H1 (cell line): ENCODE measurements at regions not wholly inside any gene's neighbourhood (a gene's known extent, or its start where the extent isn't known, plus 50 kb on each side); places are given as distances from the start of the nearest gene placed in this dataset.
"Not testable (repeated sequence)": the region's sequence is repeated elsewhere in the genome, so short reads cannot be mapped to it uniquely, and the experiment has no call there.

Experiments
- ATF2 ChIP-seq: IDR thresholded peaks from 2 replicates; pipeline ENCODE4 v1.6.1; 2012; ENCODE audit warnings: low read length, inconsistent platforms
- EZH2 ChIP-seq: fragments of 200-600 bp; sonication (generic); IDR thresholded peaks from 2 replicates; pipeline ENCODE4 v1.7.1; 2012; ENCODE audit warnings: low read depth, mild to moderate bottlenecking, moderate library complexity, low read length, inconsistent platforms; ENCODE audit not compliant: severe bottlenecking
- KDM5A ChIP-seq: fragments of 200-600 bp; IDR thresholded peaks from 2 replicates; pipeline ENCODE4 v1.7.1; 2012; ENCODE audit warnings: mild to moderate bottlenecking, low read length, inconsistent platforms, mixed read lengths
- RBBP5 ChIP-seq: IDR thresholded peaks from 2 replicates; pipeline ENCODE4 v1.7.1; 2012; ENCODE audit warnings: low read depth, mild to moderate bottlenecking, inconsistent platforms, low read length, moderate library complexity, borderline replicate concordance
- SIN3A ChIP-seq, 2 experiments: IDR thresholded peaks in 1 of 2; conservative IDR thresholded peaks in 1 of 2; 2 replicates each; pipeline ENCODE4 v1.6.1; 2011 to 2012; ENCODE audit warnings: low read length in 2 of 2, improper control_type of control experiment in 1 of 2, low read depth in 1 of 2, mild to moderate bottlenecking in 1 of 2
- SRF ChIP-seq: IDR thresholded peaks from 2 replicates; pipeline ENCODE4 v1.6.1; 2011; ENCODE audit warnings: mild to moderate bottlenecking, low read depth, low read length, moderate library complexity
- TEAD4 ChIP-seq: IDR thresholded peaks from 2 replicates; pipeline ENCODE4 v1.6.1; 2012; ENCODE audit warnings: low read depth, low read length, inconsistent platforms, mixed read lengths
- TF ChIP-seq, protein P1 (sequence below), 3 experiments: IDR thresholded peaks; 1 replicate in 2 of 3; 2 replicates in 1 of 3; pipeline versions ENCODE4 v1.5.1 to v1.6.1; 2011; ENCODE audit warnings: low read length in 3 of 3, mild to moderate bottlenecking in 3 of 3, inconsistent platforms in 2 of 3, low read depth in 1 of 3, moderate library complexity in 1 of 3; ENCODE audit not compliant: insufficient read depth in 1 of 3; ENCODE audit errors: control extremely low read depth in 1 of 3

DNA sequence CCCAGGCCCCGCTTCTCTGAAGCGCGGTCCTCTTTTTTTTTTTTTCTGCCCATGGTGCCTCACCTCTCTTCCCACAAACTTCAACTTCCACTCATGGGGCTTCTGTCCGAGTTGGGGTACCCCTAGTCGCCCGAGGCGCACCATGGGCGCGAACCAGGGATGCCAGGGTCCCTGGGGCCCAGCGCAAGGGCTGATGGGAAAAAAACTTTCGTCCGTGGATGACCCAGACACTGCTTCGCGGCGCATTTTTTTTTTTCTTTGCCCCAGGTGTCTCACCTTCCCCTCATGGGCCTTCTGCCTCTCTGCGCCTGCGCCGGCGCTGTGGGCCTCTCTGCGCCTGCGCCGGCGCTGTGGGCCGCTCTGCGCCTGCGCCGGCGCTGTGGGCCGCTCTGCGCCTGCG, 1268.8 kb downstream of the FOXD4L5 start:
- TF ChIP-seq EZH2; TEAD4; SRF; ATF2; RBBP5; KDM5A; SIN3A (conservative IDR thresholded peaks at IDR 0.05 in 1 of 2, IDR thresholded peaks at IDR 0.05 in 1 of 2; ENCODE audit: low read depth in 1 of 2, low read length in 2 of 2): not testable (repeated sequence)
- TF ChIP-seq, protein P1, sequence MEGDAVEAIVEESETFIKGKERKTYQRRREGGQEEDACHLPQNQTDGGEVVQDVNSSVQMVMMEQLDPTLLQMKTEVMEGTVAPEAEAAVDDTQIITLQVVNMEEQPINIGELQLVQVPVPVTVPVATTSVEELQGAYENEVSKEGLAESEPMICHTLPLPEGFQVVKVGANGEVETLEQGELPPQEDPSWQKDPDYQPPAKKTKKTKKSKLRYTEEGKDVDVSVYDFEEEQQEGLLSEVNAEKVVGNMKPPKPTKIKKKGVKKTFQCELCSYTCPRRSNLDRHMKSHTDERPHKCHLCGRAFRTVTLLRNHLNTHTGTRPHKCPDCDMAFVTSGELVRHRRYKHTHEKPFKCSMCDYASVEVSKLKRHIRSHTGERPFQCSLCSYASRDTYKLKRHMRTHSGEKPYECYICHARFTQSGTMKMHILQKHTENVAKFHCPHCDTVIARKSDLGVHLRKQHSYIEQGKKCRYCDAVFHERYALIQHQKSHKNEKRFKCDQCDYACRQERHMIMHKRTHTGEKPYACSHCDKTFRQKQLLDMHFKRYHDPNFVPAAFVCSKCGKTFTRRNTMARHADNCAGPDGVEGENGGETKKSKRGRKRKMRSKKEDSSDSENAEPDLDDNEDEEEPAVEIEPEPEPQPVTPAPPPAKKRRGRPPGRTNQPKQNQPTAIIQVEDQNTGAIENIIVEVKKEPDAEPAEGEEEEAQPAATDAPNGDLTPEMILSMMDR (IDR thresholded peaks at IDR 0.05; ENCODE audit: control extremely low read depth in 1 of 3, insufficient read depth in 1 of 3, low read depth in 1 of 3, low read length in 3 of 3) = not testable (repeated sequence)
